ENCODE measurements at regions not wholly inside any gene's neighbourhood (a gene's known extent, or its start where the extent isn't known, plus 50 kb on each side); places are given as distances from the start of the nearest gene placed in this dataset.
A peak's percentile ranks its signal among the peaks of the same experiment; 100 is the strongest.

DNA sequence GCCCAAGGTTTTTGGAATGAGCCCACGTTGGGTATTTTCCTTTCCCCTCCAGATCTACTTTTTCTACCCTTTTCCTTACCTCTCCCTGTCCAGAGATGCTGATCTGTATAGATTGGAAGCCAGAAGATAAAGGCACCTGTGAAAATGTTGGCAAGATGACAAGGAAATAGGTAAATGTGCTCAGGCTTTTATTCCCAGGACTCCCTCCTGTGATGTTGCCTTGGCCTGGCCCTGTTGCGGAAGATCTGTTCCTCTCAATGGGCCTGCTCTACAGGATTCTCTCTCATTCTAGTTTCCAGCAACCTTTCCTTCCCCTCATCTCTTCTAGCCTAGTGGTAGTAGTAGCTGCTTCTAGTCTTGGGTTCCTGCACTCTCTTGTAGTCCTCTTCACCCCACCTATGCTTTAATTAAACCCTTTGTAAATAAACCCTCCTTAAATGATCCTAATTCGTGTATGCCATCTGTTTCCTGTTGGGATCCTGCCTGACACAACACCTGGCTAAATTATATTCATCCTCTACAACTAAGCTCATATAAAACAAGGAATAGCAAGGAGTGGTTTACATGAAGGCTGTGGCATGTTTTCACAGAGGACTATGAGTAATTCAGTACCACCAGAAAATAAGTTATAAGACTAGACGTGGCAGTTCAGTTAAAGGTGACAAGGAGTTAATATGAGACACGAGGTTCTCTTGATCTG, 95.7 kb upstream of the MAOA start:
- H3K4me3 ChIP-seq = no peak overlapping the region
- no peaks in the 10 kb centered on the region for H3K27me3 ChIP-seq
- no peaks in the 10 kb centered on the region for H3K4me1 ChIP-seq
- intact Hi-C loops (cut with DNase I; ENCODE audit: low total_unique reads) (no loop called here), in situ Hi-C loops (cut with MboI; ENCODE audit: low sequenced_read_pairs in 4 of 4) (loop anchor here (5.0 to 25.0 kb wide), 4 partner anchors 187 to 1773 kb away; no protein-coding TSS in a partner anchor)
- ATAC-seq = no peak
- no peaks in the 10 kb centered on the region for H3K36me3 ChIP-seq
- no peak overlapping the region for H3K27ac ChIP-seq
- no peaks in the 10 kb centered on the region for H3K9me3 ChIP-seq
- no peak for DNase-seq
- TF ChIP-seq POLR2A (IDR thresholded peaks at IDR 0.05) = no peak

DNA sequence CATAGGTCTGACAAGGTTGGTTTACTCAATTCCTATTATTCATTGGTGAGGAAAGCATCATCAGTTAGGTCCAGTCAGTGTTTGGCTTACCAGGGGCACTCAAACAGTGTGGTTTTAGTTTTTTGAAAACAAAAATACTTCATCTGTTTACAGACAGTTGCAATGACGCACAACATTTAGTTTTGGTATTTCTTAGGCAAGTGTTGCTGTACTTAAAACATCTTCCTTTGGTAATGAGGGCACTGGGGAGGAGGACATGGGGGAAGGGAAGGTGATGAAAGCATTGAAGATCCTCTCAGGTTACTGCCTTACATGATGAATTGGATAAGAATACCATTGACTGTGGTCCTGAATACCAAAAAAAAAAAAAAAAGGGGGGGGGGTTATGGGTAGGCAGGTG, 93.7 kb upstream of the MAOA start:
- H3K36me3 ChIP-seq = no peaks in the 10 kb centered on the region
- DNase-seq = peak in 1 of 2 donors; percentile 16
- H3K4me3 ChIP-seq = no peak overlapping the region
- no peak overlapping the region for H3K27ac ChIP-seq
- no peaks in the 10 kb centered on the region for H3K27me3 ChIP-seq
- peak in 1 of 2 donors; percentile 70 for ATAC-seq
- intact Hi-C loops (cut with DNase I; ENCODE audit: low total_unique reads) = no loop called here
- H3K9me3 ChIP-seq = no peaks in the 10 kb centered on the region
- in situ Hi-C loops (cut with MboI; ENCODE audit: low sequenced_read_pairs in 4 of 4) = loop anchor here (5.0 to 25.0 kb wide), 4 partner anchors 185 to 1775 kb away; no protein-coding TSS in a partner anchor
- H3K4me1 ChIP-seq = no peaks in the 10 kb centered on the region
- TF ChIP-seq, protein P1, sequence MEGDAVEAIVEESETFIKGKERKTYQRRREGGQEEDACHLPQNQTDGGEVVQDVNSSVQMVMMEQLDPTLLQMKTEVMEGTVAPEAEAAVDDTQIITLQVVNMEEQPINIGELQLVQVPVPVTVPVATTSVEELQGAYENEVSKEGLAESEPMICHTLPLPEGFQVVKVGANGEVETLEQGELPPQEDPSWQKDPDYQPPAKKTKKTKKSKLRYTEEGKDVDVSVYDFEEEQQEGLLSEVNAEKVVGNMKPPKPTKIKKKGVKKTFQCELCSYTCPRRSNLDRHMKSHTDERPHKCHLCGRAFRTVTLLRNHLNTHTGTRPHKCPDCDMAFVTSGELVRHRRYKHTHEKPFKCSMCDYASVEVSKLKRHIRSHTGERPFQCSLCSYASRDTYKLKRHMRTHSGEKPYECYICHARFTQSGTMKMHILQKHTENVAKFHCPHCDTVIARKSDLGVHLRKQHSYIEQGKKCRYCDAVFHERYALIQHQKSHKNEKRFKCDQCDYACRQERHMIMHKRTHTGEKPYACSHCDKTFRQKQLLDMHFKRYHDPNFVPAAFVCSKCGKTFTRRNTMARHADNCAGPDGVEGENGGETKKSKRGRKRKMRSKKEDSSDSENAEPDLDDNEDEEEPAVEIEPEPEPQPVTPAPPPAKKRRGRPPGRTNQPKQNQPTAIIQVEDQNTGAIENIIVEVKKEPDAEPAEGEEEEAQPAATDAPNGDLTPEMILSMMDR (IDR thresholded peaks at IDR 0.05 in 4 of 5, conservative IDR thresholded peaks at IDR 0.05 in 1 of 5) = no peak
- TF ChIP-seq POLR2A (IDR thresholded peaks at IDR 0.05) = no peak

DNA sequence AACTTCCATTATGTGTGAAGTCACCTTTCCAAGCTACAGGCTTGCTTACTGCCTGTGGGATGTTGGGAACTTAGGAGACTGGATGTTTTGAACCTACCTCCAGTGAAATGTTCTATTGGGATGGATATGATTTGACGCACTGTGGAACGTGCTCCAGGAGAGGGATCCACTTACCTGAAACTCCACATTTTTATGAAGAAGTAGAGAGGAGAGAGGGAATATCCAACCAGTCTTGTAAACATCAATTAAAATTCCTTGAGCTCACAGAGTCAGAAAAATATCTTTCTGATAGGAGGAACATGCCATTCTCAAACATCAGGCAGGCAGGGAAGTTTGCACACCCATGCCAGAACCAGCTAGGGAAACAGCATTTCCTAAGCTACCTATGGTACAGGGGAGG, 91.1 kb upstream of the MAOA start:
- in situ Hi-C loops (cut with MboI; ENCODE audit: low sequenced_read_pairs in 4 of 4) = loop anchor here (5.0 to 25.0 kb wide), 4 partner anchors 182 to 1778 kb away; no protein-coding TSS in a partner anchor

DNA sequence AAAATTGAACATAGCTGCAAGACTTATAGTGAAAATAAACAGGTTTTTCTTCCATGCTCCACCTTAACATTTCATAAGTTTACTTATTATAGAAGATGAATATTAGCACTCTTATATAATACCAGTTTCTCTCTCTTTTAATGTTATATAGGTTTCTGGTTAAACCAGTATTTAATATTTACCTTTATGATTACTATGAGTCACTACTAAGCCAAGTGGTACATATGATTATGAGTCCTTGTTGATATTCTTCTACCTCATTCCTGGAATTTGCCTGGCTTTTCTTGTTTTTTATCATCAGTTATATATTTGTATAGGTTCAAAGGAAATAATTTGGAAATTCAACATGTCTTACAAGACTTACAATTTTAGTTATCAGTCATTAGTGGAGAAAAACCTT, 89.9 kb upstream of the MAOA start:
- no peak for ATAC-seq
- in situ Hi-C loops (cut with MboI; ENCODE audit: low sequenced_read_pairs in 4 of 4) (loop anchor here in 3 of 4 donors (10.0 to 25.0 kb wide), 2 partner anchors 189 to 1779 kb away; no protein-coding TSS in a partner anchor), intact Hi-C loops (cut with DNase I; ENCODE audit: low total_unique reads) (no loop called here)
- no peaks in the 10 kb centered on the region for H3K9me3 ChIP-seq
- H3K27ac ChIP-seq = no peak overlapping the region
- H3K4me3 ChIP-seq = no peak overlapping the region
- TF ChIP-seq, protein P1 (IDR thresholded peaks at IDR 0.05 in 4 of 5, conservative IDR thresholded peaks at IDR 0.05 in 1 of 5) = no peak
- TF ChIP-seq POLR2A (IDR thresholded peaks at IDR 0.05) = no peak
- no peaks in the 10 kb centered on the region for H3K4me1 ChIP-seq
- H3K27me3 ChIP-seq = no peaks in the 10 kb centered on the region
- DNase-seq = no peak
- no peaks in the 10 kb centered on the region for H3K36me3 ChIP-seq

More for the DNA sequence above, 91.1 kb upstream of the MAOA start:
- H3K9me3 ChIP-seq = no peaks in the 10 kb centered on the region
- no peaks in the 10 kb centered on the region for H3K4me1 ChIP-seq
- intact Hi-C loops (cut with DNase I; ENCODE audit: low total_unique reads) = no loop called here
- H3K27ac ChIP-seq = no peak overlapping the region
- TF ChIP-seq, protein P1 (IDR thresholded peaks at IDR 0.05 in 4 of 5, conservative IDR thresholded peaks at IDR 0.05 in 1 of 5) = no peak
- TF ChIP-seq POLR2A (IDR thresholded peaks at IDR 0.05) = no peak
- ATAC-seq (no peak), DNase-seq (no peak)
- no peaks in the 10 kb centered on the region for H3K27me3 ChIP-seq
- no peak overlapping the region for H3K4me3 ChIP-seq
- H3K36me3 ChIP-seq = no peaks in the 10 kb centered on the region

DNA sequence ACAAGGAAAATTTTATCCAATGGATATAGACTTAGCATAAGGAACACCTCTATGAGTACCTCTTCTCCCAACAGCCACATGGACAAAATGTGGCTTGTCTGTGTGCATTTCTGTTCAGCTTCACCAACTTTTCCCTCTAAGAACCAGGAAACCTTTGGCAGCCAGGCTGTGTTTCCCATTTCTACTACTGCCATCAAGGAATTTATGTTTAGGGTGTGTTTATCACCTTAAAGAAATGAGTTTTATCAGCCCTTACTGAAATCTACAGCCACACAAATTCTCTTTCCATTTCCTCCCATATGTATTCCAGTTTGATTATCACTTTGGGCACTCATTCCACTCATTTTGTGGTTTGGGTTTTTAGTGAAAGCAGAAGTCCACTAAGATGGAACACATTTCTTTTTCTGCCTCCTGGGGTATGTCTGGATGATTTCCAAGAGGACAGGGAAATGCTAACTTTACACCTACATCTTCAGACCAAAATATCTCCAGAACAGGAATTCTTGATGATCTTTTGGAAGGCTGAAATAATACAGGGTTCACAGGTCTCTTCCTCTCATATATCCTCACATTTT, 82.6 kb upstream of the MAOA start:
- H3K9me3 ChIP-seq = no peaks in the 10 kb centered on the region
- H3K4me1 ChIP-seq = no peaks in the 10 kb centered on the region
- no peak overlapping the region for H3K27ac ChIP-seq
- ATAC-seq = no peak
- no peak for TF ChIP-seq POLR2A (IDR thresholded peaks at IDR 0.05)
- TF ChIP-seq, protein P1 (IDR thresholded peaks at IDR 0.05 in 4 of 5, conservative IDR thresholded peaks at IDR 0.05 in 1 of 5) = no peak
- intact Hi-C loops (cut with DNase I; ENCODE audit: low total_unique reads) (no loop called here), in situ Hi-C loops (cut with MboI; ENCODE audit: low sequenced_read_pairs in 4 of 4) (loop anchor here in 1 of 4 donors (25.0 kb wide), 1 partner anchor 1786 kb away; no protein-coding TSS in a partner anchor)
- DNase-seq = no peak
- no peak overlapping the region for H3K4me3 ChIP-seq
- no peaks in the 10 kb centered on the region for H3K27me3 ChIP-seq
- H3K36me3 ChIP-seq = no peaks in the 10 kb centered on the region
